ENCODE measurements at regions not wholly inside any gene's neighbourhood (a gene's known extent, or its start where the extent isn't known, plus 50 kb on each side); places are given as distances from the start of the nearest gene placed in this dataset.

- TF ChIP-seq TAF1 (IDR thresholded peaks at IDR 0.05; ENCODE audit: borderline replicate concordance, low read depth, low read length), result no peak
- no peak for TF ChIP-seq POLR2AphosphoS5 (IDR thresholded peaks at IDR 0.05; ENCODE audit: low read depth, low read length)
These were observed 96.9 kb upstream of the HAPLN1 start for GRCh38 chr5:83817591-83817990.

Measured in GM12892 (cell line).